Fibroblast of peridontal ligament (primary cell): ENCODE measurements at regions not wholly inside any gene's neighbourhood (a gene's known extent, or its start where the extent isn't known, plus 50 kb on each side); places are given as distances from the start of the nearest gene placed in this dataset.
"Not testable (repeated sequence)": the region's sequence is repeated elsewhere in the genome, so short reads cannot be mapped to it uniquely, and the experiment has no call there.

Source experiments
- DNase-seq: peaks from one replicate; pipeline ENCODE4 v3.0.0-alpha.2; 2010; ENCODE audit errors: extremely low read depth

DNA sequence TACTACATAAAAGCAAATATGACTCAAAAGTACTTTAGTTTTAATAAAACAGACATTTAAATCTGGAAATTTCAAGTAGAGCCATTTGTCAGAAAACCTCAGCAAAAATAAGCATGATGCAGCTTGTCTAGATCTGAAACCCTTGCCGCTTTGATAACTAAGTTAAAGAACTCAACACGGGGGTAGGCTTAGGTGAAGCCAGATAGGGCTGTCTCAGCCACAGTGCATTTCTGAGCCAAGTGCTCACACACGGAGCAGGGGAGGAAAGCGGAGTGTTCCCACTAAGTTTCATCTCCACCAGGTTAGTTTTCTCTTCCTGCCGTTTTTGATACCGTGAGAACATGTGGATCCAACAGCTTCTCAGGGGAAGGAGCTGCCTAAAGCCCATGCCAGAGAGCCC is 303.5 kb downstream of the BCL2L11 start:
- not testable (repeated sequence) for DNase-seq

- not testable (repeated sequence) for DNase-seq
Observed at GRCh38 chr2:111424851-111425309, 304.2 kb downstream of the BCL2L11 start.

GRCh38 chr2:111425789-111426201 is 305.1 kb downstream of the BCL2L11 start:
- not testable (repeated sequence) for DNase-seq

DNA sequence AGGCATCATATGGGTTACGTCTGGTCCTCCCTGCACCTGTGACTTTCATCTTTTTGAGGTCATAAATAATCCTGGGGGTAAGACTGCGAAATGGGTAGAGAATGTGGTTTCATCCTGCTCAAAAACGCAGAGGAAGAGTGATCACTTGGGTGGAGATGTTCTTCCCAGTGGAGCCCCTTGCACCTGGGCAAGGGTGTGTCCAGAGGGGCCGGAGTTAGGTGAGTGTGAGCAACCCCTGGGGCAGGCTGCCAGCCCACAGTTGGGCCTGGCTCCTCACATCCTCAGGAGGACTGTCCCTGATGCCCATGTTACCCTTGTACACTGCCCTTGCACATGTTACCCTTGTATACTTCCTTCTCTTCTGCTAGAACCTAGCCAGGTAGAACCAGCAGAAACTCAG is 306.6 kb downstream of the BCL2L11 start:
- DNase-seq = not testable (repeated sequence)

- DNase-seq = not testable (repeated sequence)
Observed at GRCh38 chr2:111428915-111429314, 308.2 kb downstream of the BCL2L11 start.

GRCh38 chr2:111429353-111429752 is 308.6 kb downstream of the BCL2L11 start:
- DNase-seq = not testable (repeated sequence)

DNA sequence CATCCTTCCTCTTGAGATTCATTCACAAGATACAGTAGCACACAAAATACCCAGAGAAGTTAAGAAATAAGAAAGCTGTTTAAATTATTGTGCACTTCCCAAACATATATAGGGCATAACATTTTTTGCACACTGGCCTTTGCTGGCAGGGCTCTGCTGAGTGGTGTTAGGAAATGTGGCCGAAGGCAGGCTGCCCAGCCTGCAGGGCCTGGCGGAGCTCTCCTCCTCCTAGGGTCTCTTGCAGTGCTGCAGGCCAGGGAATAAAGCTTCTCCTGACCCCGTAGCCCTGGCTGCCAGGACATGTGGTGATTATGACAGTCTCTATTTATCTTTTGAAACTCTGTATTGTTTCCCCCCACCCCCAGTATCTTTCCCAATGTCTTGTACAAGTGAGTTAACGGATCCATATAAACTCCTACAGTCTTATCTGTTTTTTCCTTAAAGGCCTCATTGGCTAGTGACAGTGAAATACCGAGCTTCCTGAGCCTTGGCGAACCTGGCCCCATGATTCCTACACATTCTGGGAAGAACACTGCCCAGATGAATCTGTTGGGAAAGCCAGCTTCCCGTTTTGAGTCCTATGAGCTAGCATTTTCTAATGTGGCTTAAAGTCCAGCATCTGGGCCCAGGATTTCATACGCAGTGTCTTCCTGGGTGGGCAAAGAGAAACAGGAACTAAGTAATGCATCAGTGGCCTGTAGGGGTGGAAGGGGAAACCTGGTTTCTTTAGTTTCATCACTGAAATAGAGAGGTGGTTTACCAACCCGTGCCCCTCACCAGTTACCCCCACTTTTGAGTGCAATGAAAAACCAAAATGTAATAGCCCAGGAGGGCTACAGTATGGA is 310.3 kb downstream of the BCL2L11 start:
- DNase-seq = not testable (repeated sequence)

DNA sequence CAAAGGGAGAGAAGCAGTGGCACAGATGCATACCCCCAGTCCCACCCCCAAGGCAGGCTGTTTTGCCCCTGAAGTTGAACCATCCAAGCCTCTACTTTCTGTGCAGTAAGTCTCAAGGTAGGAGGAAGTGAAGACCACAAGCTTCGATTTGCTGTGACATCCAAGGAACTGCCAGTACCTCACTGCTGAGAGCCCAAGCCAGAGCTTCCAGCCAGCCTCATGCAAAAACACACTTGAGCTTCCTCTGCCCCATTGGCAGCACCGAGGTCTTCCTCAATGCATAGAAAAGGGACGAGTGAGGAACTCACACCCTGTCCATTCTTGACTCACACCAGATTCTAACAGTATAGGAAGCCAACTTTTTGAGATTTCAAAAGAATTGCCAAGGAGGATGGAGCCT is 311.7 kb downstream of the BCL2L11 start:
- not testable (repeated sequence) for DNase-seq

- DNase-seq = not testable (repeated sequence)
Observed at GRCh38 chr2:111432916-111433499, 312.3 kb downstream of the BCL2L11 start.

DNA sequence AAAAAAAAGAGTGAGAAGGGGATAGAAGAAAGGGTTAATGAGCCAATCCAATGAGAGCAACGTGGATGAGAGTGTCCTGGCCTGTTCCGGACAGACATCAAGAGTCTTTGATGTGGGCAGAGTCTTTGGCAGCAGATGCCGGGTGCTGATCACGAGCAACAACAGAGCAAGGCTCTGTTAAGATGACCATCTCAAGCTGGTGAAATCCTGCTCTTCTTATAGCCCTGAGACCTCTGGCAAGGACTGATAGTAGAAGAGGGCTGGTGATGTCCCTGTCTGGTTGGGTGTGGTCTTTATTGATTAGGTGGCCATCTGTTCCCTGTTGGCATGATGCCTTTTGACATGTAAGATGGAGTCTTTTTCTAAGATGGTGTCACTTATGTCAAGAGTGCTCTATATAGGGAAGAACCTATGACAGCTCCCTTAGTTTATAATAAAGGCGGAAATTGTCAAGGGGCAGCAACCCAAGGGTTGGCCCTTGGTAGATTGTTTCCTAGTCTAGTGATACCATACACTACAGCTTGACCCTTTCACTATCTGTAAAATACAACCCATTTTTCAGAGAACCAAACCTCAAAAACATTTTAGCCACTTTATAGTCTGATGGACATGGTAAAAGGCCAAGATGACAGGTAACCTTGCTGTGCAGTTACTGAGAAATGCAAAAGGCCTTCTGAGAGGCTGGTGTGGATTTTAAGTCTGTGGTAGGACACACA is 313.3 kb downstream of the BCL2L11 start:
- DNase-seq = peak; percentile 29

DNA sequence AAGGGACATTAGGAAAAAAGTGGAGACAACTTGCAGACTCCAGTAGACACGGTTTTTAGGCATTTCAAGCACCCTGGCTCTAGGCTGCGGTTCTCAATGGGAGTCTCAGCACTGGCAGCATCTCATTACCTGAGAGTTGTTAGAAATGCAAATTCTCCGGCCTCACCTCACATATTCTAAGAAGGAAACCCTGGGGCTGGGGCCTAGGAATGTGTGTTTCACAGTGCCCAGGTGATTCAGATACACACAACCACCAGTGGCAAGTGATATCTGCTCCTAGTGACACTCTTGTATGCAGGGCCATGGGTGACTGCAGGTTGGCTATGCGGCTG is 313.9 kb downstream of the BCL2L11 start:
- not testable (repeated sequence) for DNase-seq

- DNase-seq = not testable (repeated sequence)
Observed at GRCh38 chr2:111435553-111436310, 315.0 kb downstream of the BCL2L11 start.

DNA sequence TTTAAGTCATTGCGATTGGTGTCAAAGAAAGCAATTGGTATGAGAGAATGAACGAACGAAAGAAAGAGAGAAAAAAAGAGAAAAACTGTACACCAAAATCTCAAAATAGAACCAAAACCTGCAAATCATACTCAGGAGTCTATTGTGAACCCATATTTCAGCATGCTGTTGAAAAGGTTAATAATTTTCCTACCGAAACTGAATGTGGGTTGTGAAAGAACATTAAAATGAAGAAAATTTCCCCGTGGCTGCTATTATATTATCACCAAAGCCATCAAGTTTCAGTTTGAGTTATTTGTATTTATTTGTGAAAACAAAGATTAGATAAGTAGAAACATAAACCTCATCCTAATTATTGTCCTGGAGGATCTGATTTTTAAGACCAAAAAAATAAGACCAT is 315.7 kb downstream of the BCL2L11 start:
- not testable (repeated sequence) for DNase-seq

- DNase-seq = not testable (repeated sequence)
Observed at GRCh38 chr2:111437288-111437990, 316.7 kb downstream of the BCL2L11 start.

GRCh38 chr2:111438161-111438560 is 317.4 kb downstream of the BCL2L11 start:
- DNase-seq = not testable (repeated sequence)

- DNase-seq = not testable (repeated sequence)
Observed at GRCh38 chr2:111439237-111439636, 318.5 kb downstream of the BCL2L11 start.

DNA sequence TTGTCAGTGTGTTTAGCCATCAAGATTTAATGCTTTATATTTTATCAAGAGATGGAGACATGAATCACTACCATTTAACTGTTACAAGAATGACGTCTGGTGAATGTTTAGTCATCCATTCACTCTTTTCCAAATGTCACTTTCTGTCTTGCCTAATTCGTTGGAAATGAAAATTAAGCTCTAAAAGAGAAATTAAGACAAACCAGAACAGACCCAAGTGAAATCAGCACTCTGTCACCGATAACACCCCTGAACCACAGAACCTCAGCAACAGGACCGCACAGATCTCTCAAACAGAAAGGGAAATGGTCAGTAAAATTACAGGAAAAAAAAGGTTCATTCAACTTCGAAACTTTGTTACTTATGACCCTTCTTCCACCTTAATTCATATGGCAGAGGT is 320.9 kb downstream of the BCL2L11 start:
- DNase-seq = not testable (repeated sequence)

DNA sequence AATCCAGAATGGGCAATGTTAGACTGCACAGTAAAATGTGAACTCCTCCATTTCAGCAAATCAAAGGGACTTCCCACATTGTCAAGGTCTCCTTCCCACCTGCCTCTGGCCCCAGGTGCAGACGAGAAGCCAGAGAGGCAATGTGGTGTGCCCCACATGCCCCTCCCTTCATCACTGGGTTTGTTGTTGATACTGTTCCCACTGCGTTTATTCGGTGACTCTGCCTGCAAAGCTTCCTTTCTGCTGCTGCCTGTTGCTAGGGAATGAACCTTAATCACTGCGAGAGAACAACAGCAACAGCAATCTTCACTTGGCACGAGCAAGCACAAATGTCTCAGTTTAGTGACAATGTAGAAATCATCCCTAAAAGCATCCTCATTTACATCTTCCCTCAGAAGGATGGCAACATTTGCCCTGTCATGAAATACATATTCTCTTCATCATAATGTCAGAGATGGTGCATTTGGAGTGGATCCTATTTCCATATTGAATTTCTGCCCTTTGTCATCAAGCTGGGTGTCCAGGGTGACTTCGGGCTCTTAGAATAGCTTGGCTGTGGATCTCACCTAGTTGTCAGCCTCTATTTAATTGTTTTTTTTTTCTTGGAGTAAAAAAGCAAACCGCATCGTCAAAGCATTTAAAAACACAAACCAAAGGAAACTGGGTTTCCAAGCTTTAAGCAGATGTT is 322.2 kb downstream of the BCL2L11 start:
- not testable (repeated sequence) for DNase-seq

DNA sequence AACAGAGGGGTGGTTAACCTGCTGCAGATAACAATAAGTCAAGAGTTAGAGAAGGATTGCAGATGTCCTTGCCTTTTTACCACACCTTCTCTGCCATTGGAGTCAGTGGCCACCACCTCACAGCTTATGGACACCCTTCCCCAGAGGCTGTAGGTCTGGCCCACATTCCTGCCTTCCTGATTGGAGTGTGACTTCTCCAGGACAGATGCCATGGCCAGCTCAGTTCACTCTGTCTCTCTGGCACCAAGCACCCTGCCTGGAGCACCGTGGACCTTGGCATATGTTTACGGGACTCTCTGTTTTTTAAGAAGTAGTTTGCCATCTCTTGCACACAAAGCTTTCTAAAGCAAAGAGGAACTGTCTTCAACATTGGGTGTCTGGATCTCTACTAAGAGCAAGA is 323.8 kb downstream of the BCL2L11 start:
- not testable (repeated sequence) for DNase-seq

DNA sequence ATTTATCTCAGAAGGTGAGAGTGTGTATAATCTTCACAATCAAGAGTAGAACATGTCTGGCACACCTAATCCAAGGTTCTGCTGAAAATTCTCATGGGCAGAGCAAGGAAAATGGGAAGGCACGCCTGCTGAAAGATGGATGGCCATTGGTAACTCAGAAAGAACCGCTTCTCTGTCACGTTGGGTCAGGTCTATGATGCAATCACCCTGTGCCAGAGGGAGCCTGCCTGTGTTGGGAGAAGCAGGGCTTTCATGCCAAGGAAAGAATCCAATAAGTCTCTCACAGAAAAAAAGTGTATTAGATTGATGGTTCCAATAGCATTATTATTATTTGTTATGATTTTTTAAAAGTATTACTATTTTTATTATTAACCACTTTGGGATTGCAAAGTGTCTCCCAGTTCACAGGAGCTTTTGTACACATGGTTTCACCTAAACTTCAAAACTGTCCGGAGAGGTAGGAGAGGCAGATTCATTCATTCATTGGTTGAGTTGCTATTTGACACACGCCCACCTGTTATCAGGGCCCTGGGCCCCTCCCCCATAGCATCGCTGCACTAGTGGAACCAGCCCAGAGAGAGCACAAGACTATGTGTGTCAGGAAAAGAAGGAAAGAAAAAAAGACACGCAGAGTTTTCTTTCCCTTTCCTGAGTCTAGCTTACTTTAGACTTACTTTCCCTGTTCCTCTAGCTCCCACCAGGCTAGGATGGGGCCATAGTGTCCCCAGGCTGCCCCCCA is 324.6 kb downstream of the BCL2L11 start:
- DNase-seq = not testable (repeated sequence)
